ENCODE measurements at regions not wholly inside any gene's neighbourhood (a gene's known extent, or its start where the extent isn't known, plus 50 kb on each side); places are given as distances from the start of the nearest gene placed in this dataset.
"Not testable (repeated sequence)": the region's sequence is repeated elsewhere in the genome, so short reads cannot be mapped to it uniquely, and the experiment has no call there.

DNA sequence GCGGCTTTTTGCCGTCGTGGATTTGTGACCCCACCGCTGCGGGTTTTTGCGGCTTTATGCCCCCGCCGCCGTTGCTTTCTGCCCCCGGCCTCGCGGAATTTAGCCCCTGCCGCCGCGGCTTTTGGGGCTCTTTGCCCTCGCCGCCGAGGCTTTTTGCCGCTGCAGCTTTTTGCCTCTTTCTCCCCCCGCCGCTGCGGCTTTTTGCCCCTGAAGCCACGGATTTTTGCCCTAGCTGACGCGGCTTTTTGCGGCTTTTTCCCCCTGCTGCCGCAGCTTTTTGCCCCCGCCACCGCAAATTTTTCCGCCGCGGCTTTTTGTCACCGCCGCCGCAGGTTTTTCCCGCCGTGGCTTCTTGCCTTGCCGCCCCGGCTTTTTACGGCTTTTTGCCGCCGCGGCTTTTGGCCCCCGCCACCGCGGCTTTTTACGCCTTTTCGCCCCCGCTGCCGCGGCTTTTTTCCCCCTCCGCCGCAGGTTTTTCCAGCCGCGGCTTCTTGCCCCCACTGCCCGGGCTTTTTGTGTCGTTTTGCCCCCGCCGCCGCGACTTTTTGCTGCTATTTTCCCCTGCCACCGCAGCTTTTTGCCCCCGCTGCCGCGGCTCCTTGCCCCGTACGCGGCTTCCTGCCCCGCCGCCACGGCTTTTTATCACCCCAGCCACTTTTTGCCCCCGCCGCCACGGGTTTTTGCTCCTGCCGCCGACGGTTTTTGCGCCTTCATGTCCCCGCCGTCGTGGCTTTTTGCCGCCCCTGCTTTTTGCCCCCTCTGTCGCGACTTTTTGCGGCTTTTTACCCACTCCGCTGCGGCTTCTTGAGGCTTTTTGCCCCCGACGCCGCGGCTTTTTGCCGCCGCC, 3933.6 kb downstream of the SRGAP2C start:
- Histone ChIP-seq H3K36me3 (ENCODE audit: low read depth, missing control alignments) (no peaks in the 10 kb centered on the region), H3K27me3 (no peaks in the 10 kb centered on the region), H3K9me3 (no peaks in the 10 kb centered on the region), H3K27ac (no peak overlapping the region), H3K4me1 (no peaks in the 10 kb centered on the region), H3K4me3 (no peak overlapping the region)
- no peak for DNase-seq
- WGBS, 2 donors: 48 to 49% methylated on average over 92 to 93 of the region's 93 CpGs
- intact Hi-C loops (cut with DNase I; ENCODE audit: low total_unique reads): no loop called here
- TF ChIP-seq, protein P1, sequence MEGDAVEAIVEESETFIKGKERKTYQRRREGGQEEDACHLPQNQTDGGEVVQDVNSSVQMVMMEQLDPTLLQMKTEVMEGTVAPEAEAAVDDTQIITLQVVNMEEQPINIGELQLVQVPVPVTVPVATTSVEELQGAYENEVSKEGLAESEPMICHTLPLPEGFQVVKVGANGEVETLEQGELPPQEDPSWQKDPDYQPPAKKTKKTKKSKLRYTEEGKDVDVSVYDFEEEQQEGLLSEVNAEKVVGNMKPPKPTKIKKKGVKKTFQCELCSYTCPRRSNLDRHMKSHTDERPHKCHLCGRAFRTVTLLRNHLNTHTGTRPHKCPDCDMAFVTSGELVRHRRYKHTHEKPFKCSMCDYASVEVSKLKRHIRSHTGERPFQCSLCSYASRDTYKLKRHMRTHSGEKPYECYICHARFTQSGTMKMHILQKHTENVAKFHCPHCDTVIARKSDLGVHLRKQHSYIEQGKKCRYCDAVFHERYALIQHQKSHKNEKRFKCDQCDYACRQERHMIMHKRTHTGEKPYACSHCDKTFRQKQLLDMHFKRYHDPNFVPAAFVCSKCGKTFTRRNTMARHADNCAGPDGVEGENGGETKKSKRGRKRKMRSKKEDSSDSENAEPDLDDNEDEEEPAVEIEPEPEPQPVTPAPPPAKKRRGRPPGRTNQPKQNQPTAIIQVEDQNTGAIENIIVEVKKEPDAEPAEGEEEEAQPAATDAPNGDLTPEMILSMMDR (IDR thresholded peaks at IDR 0.05): no peak
- no peak for TF ChIP-seq POLR2A (IDR thresholded peaks at IDR 0.05)

DNA sequence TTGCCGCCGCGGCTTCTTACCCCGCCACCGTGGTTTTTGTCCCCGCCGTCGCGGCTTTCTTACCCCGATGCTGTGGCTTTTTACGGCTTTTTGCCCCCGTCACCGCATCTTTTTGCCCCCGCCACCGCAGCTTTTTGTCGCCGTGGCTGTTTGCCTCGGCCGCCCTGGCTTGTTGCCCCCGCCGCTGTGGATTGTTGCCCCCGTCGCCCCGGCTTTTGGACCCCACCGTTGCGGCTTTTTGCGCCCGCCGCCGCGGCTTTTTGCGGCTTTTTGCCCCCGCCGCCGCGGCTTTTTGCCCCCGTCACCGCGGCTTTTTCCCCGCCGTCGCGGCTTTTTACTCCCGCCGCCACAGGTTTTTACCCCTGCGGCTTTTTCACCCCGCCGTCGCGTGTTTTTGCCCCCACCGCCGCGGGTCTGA, 3934.3 kb downstream of the SRGAP2C start:
- WGBS, 2 donors: 48 to 56% methylated on average over 53 of the region's 53 CpGs
- no peaks in the 10 kb centered on the region for H3K27me3 ChIP-seq
- H3K4me1 ChIP-seq: no peaks in the 10 kb centered on the region
- H3K27ac ChIP-seq: no peak overlapping the region
- no peaks in the 10 kb centered on the region for H3K9me3 ChIP-seq
- DNase-seq: no peak
- H3K36me3 ChIP-seq (ENCODE audit: low read depth, missing control alignments): no peaks in the 10 kb centered on the region
- TF ChIP-seq, protein P1 (IDR thresholded peaks at IDR 0.05): no peak
- TF ChIP-seq POLR2A (IDR thresholded peaks at IDR 0.05): no peak
- intact Hi-C loops (cut with DNase I; ENCODE audit: low total_unique reads): no loop called here
- H3K4me3 ChIP-seq: no peak overlapping the region

DNA sequence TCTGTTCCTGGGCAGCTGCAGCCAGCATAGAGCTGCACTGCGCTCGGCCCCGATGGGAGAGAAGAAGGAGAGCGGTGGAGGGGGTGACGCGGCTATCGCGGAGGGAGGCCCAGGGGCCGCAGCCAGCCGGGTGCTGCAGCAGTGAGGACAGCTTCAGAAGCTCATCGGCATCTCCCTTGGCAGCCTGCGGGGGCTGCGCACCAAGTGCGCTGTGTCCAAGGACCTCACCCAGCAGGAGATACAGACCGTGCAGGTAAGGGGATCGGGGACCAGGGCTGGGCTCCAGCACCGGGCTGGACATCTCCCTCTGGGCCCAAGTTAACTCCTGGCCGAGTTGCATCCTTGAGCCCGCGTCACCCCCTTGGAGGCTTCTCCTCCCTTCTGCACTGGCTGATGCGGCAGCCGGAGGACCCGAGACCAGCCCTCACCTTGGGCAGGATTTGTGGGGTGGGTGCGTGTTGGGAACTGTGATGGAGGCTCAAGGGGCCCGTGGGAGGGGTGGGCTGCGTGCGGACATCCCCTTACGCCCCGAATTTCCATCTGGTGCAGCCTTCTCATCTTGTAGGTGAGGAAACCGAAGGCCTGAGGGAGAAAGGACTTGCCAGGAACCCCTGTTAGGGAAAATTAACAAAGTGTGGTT, 3934.9 kb downstream of the SRGAP2C start:
- H3K36me3 ChIP-seq (ENCODE audit: low read depth, missing control alignments); H3K4me3 ChIP-seq; H3K27me3 ChIP-seq; H3K4me1 ChIP-seq; H3K9me3 ChIP-seq; intact Hi-C loops (cut with DNase I; ENCODE audit: low total_unique reads); DNase-seq; H3K27ac ChIP-seq: not testable (repeated sequence)
- WGBS, 2 donors: 58 to 63% methylated on average over 18 to 30 of the region's 30 CpGs

- intact Hi-C loops (cut with DNase I; ENCODE audit: low total_unique reads); DNase-seq; H3K27ac ChIP-seq; H3K9me3 ChIP-seq; H3K27me3 ChIP-seq; H3K4me1 ChIP-seq; H3K36me3 ChIP-seq (ENCODE audit: low read depth, missing control alignments); H3K4me3 ChIP-seq: not testable (repeated sequence)
- 20 to 57% methylated on average over 1 of the region's 1 CpG for WGBS, 2 donors
These were observed 3937.8 kb downstream of the SRGAP2C start for GRCh38 chr1:125122579-125122978.
